ENCODE measurements at regions not wholly inside any gene's neighbourhood (a gene's known extent, or its start where the extent isn't known, plus 50 kb on each side); places are given as distances from the start of the nearest gene placed in this dataset.

- DNase-seq (ENCODE audit: low spot score), result no peak
Measured at GRCh38 chr3:193850084-193850619, 257.1 kb downstream of the OPA1 start.

GRCh38 chr3:193851428-193851847 lies 258.4 kb downstream of the OPA1 start:
- DNase-seq (ENCODE audit: low spot score), result no peak

- DNase-seq (ENCODE audit: low spot score), result no peak
Measured at GRCh38 chr3:193851941-193852674, 259.1 kb downstream of the OPA1 start.

- DNase-seq (ENCODE audit: low spot score), result no peak
Measured at GRCh38 chr3:193852901-193853300, 259.9 kb downstream of the OPA1 start.

- DNase-seq (ENCODE audit: low spot score), result no peak
Measured at GRCh38 chr3:193853511-193854219, 260.7 kb downstream of the OPA1 start.

- DNase-seq (ENCODE audit: low spot score), result no peak
Measured at GRCh38 chr3:193857996-193858395, 265.0 kb downstream of the OPA1 start.

GRCh38 chr3:193859195-193859594 lies 266.2 kb downstream of the OPA1 start:
- no peak for DNase-seq (ENCODE audit: low spot score)

GRCh38 chr3:193861012-193861411 lies 268.0 kb downstream of the OPA1 start:
- no peak for DNase-seq (ENCODE audit: low spot score)

- no peak for DNase-seq (ENCODE audit: low spot score)
Measured at GRCh38 chr3:193862843-193863242, 269.8 kb downstream of the OPA1 start.

GRCh38 chr3:193863657-193864357 lies 270.8 kb downstream of the OPA1 start:
- no peak for DNase-seq (ENCODE audit: low spot score)

GRCh38 chr3:193865339-193865738 lies 270.6 kb upstream of the HES1 start:
- no peak for DNase-seq (ENCODE audit: low spot score)

GRCh38 chr3:193865896-193866480 lies 270.0 kb upstream of the HES1 start:
- DNase-seq (ENCODE audit: low spot score), result no peak

- DNase-seq (ENCODE audit: low spot score), result no peak
Measured at GRCh38 chr3:193868590-193868989, 267.4 kb upstream of the HES1 start.

- DNase-seq (ENCODE audit: low spot score), result no peak
Measured at GRCh38 chr3:193869221-193870201, 266.4 kb upstream of the HES1 start.

- DNase-seq (ENCODE audit: low spot score), result no peak
Measured at GRCh38 chr3:193870376-193871219, 265.4 kb upstream of the HES1 start.

- no peak for DNase-seq (ENCODE audit: low spot score)
Measured at GRCh38 chr3:193871220-193871485, 264.8 kb upstream of the HES1 start.

- DNase-seq (ENCODE audit: low spot score), result peak; percentile 71
Measured at GRCh38 chr3:193872265-193872753, 263.6 kb upstream of the HES1 start.

GRCh38 chr3:193873426-193874201 lies 262.3 kb upstream of the HES1 start:
- no peak for DNase-seq (ENCODE audit: low spot score)

GRCh38 chr3:193874512-193874911 lies 261.4 kb upstream of the HES1 start:
- no peak for DNase-seq (ENCODE audit: low spot score)

Data from HuH-7.5 (cell line).